Lower leg skin (tissue), 4 donors: ENCODE measurements at regions not wholly inside any gene's neighbourhood (a gene's known extent, or its start where the extent isn't known, plus 50 kb on each side); places are given as distances from the start of the nearest gene placed in this dataset.

Experiments used
- DNase-seq, 2 donors: peaks; one replicate each; pipeline ENCODE4 v3.0.0-alpha.2; 2019; ENCODE audit warnings: low spot score in 2 of 2
- H3K4me3 ChIP-seq: fragments of 200-600 bp; sonication (generic); 2 replicates; pipeline ENCODE4 v1.5.1; 2017; ENCODE audit warnings: mild to moderate bottlenecking, low read depth; ENCODE audit not compliant: poor library complexity, severe bottlenecking
- CTCF ChIP-seq, 3 donors: fragments of 450-650 bp; IDR thresholded peaks; one replicate each; pipeline ENCODE4 v1.5.1; 2016; ENCODE audit warnings: antibody characterized with exemption in 3 of 3, mild to moderate bottlenecking in 3 of 3, moderate library complexity in 2 of 3
- POLR2A ChIP-seq, 2 donors: fragments of 450-650 bp; IDR thresholded peaks; one replicate each; pipeline ENCODE4 v1.6.1; 2016 to 2017; ENCODE audit warnings: antibody characterized with exemption in 2 of 2, mild to moderate bottlenecking in 1 of 2, moderate library complexity in 1 of 2
- WGBS, 2 donors: methylation state at CpG; one replicate each; pipeline ENCODE4 v1.1.5; 2018; 5-methylcytosine and 5-hydroxymethylcytosine counted together
- intact Hi-C: fragments of 100-400 bp; cut with DNase I; formaldehyde crosslinking; loops from one replicate; pipeline ENCODE4 v1.15.0; 2023; ENCODE audit warnings: low total_unique reads

GRCh38 chr5:167561796-167562195 is 729.6 kb upstream of the WWC1 start:
- intact Hi-C loops: no loop called here
- 85 to 90% methylated on average over 9 of the region's 9 CpGs for WGBS, 2 donors
- DNase-seq: no peak
- no peak overlapping the region for H3K4me3 ChIP-seq
- TF ChIP-seq POLR2A (IDR thresholded peaks at IDR 0.05): no peak
- TF ChIP-seq CTCF (IDR thresholded peaks at IDR 0.05): no peak

GRCh38 chr5:167564275-167564674 is 727.2 kb upstream of the WWC1 start:
- DNase-seq: no peak
- 91 to 100% methylated on average over 1 of the region's 1 CpG for WGBS, 2 donors
- intact Hi-C loops: no loop called here
- H3K4me3 ChIP-seq: no peak overlapping the region
- TF ChIP-seq POLR2A (IDR thresholded peaks at IDR 0.05): no peak
- TF ChIP-seq CTCF (IDR thresholded peaks at IDR 0.05): no peak

- TF ChIP-seq CTCF (IDR thresholded peaks at IDR 0.05): no peak
- no peak for TF ChIP-seq POLR2A (IDR thresholded peaks at IDR 0.05)
- intact Hi-C loops: no loop called here
- DNase-seq: no peak
- WGBS, 2 donors: 84 to 85% methylated on average over 8 of the region's 8 CpGs
- H3K4me3 ChIP-seq: no peak overlapping the region
These were observed 726.1 kb upstream of the WWC1 start for GRCh38 chr5:167565189-167565954.

GRCh38 chr5:167570431-167570830 is 721.0 kb upstream of the WWC1 start:
- H3K4me3 ChIP-seq: no peak overlapping the region
- TF ChIP-seq POLR2A (IDR thresholded peaks at IDR 0.05) (no peak), CTCF (IDR thresholded peaks at IDR 0.05) (no peak)
- DNase-seq: no peak
- intact Hi-C loops: no loop called here
- WGBS, 2 donors: 73 to 75% methylated on average over 5 of the region's 5 CpGs

GRCh38 chr5:167571824-167572223 is 719.6 kb upstream of the WWC1 start:
- intact Hi-C loops: no loop called here
- no peak for TF ChIP-seq POLR2A (IDR thresholded peaks at IDR 0.05)
- TF ChIP-seq CTCF (IDR thresholded peaks at IDR 0.05): no peak
- no peak overlapping the region for H3K4me3 ChIP-seq
- DNase-seq: no peak
- 74 to 80% methylated on average over 3 of the region's 3 CpGs for WGBS, 2 donors
